ENCODE measurements at regions not wholly inside any gene's neighbourhood (a gene's known extent, or its start where the extent isn't known, plus 50 kb on each side); places are given as distances from the start of the nearest gene placed in this dataset.

DNA sequence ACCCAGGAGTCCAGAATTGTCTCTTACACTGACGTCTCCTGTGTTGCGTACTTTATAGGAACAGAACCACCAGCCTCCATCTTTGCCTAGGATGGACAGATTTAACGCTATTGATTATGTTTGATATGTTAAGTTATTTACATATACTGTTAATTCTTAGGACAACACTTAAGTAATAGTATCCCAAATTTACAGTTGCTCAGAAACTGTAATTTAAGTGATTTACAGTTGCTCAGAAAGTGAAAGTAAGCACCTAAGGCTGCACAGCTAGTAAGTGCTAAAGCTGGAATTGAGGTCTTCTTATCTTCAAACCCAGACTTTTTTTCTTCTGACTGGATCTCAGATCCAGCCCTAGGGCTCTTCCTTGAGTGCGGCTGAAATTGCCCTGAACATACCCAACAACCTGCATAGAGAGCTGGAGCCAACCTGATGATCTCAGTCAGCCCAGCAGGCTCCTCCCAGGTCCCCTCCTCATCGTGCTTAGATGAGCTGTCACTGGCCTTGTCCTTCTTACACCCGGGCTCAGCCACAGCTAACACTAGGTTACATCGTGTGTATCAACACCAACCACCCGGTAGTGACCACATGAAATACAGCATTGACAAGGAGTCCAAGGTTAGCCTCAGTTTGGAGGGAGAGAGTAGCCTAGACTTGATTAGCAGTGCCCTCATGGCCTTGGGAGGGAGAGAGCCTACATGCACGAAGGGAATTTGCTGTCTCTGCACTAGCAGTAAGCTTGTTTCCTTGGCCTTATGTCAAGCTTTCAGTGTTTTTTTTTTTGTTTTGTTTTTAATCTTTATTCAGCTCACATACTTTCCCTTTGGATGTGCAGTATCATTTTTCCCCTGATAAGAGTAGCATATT is 111.1 kb upstream of the ARHGAP5 start:
- no peak for DNase-seq (ENCODE audit: low read depth)

DNA sequence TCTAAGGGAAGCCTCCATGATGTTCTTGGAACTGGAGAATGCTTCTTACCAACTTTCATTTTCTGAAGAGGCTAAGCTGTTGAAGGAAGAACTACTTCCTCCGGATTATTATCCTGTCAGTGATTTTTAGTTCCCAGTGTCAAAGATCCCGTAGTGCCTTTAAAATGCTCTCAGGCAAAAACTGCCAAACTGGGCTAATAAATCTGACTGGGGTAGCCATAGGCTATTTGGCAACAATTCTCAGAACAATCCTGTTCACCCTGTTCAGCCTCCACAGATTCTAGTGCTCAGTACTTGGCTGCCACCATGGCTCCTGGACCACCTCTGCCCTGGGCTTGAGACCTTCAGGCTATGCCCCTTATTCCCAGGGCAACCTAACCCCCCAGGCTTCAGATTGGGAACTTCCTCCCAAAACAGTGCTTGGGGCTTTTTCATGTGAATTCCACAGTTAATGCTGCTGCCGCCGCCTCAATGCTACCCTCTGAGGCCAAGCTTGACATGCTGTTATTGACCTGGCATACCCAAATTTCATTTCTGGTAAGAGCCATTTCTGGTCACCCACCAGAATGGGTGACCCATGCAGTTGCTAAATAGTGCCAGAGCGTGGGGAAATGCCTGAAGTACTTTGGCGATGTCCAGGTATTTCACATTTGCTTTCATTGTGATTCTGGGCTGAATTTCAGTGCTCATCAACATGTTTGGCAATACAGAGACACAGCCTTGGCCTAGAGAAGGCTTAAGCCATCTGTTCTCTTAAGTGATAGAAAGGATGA is 110.0 kb upstream of the ARHGAP5 start:
- DNase-seq (ENCODE audit: low read depth) = no peak

GRCh38 chr14:31967669-31967975 is 109.5 kb upstream of the ARHGAP5 start:
- no peak for DNase-seq (ENCODE audit: low read depth)

DNA sequence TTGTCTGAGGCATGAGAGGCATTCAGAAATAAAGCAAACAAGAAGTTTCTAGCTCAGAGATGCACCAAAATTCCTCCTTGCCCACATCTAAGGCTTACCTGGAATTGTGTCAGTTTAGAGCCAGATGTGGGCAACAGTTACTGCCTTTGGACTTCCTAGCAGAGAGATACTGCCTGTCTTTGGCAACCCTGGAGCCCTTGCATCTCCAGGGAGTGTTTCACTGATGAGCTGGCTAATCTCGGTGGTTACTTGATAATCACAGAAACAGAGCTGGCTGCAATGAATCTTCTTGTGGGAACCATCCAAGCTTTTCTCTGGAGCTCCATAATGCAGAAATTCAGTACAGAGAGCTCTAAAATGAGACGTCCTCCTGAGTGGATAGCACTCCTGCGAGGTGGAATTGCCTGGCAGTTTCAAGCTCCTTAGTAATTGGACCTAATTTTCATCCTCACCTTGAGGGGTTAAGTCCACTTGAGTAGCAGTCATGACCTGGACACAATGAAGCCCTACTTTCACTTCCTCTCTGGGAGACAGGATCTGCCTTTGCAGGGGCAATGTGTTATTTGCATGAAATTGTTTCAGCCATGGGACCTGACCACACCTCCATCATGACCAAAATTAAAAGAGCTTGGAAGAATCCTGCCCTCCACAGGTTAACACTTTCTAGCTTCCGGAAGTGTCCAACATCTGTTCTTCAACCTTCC is 108.8 kb upstream of the ARHGAP5 start:
- no peak for DNase-seq (ENCODE audit: low read depth)

DNA sequence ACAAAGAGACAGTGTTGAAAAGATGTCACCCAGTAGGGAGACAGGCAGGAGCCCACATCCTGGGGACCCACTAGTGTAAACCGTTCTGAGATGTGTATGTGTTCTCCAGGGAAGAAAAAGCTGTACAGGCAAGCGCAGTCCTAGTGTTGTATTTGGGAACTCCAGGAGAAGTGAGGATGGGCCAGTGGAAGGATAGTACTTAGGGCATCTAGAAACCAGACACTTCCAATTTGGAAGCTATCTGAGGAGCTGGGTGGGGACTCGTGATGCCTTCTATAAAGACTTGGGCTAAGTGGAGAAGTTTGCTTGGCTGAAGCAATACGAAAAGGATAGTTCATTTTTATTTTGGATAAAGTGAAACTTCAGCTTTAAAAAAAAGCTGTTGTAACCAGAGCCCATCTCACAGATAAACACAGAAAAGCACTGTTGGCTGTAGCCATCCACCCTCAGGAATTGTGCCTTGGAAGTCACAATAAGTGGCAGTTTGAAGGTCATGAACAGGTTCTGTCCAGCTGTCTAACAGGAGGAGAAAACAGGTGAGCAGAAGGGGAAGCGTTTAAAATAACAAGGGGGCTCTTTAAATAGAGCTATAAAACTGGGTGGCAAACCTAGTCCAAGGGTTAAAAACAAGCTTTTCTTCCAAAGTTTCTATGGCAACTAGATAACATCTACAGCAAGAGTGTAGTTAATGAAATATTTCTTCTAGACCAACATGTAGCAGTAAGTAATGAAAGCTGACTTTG is 108.0 kb upstream of the ARHGAP5 start:
- no peak for DNase-seq (ENCODE audit: low read depth)

GRCh38 chr14:31969699-31970240 is 107.3 kb upstream of the ARHGAP5 start:
- DNase-seq (ENCODE audit: low read depth) = no peak

DNA sequence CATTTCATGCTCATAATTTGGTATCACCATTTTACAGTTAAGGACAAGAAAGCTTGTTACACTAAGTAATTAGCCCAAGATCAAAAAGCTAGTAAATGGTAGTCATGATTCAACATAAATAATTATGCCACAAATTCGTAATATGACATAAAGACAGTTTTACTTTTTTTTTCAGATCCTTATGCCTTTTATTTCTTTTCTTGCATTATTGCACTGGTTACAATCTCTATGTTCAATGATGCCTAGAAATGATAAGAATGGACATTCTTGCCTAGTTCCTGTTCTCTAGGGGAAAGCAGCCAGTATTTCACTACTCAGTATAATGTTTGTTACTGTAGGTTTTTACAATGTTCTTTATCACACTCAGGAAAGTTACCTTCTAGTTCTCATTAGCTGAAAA is 106.4 kb upstream of the ARHGAP5 start:
- DNase-seq (ENCODE audit: low read depth) = no peak

DNA sequence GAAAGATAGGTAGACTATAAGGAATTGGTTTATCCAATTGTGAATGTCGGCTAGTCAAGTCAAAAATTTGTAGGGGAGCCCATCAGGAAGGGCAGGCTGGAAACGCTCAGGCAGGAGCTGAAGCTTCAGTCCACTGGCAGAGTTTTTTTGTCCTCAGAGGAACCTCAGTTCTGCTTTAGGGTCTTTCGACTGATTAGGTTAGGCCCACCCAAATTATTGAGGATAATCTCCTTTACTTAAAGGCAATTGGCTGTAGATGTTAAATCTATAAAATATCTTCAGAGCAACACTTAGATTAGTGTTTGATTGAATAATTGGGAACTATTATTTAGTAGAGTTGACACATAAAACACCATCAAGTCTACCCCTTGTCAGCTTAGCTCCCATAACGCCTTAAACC is 105.5 kb upstream of the ARHGAP5 start:
- DNase-seq (ENCODE audit: low read depth) = no peak

DNA sequence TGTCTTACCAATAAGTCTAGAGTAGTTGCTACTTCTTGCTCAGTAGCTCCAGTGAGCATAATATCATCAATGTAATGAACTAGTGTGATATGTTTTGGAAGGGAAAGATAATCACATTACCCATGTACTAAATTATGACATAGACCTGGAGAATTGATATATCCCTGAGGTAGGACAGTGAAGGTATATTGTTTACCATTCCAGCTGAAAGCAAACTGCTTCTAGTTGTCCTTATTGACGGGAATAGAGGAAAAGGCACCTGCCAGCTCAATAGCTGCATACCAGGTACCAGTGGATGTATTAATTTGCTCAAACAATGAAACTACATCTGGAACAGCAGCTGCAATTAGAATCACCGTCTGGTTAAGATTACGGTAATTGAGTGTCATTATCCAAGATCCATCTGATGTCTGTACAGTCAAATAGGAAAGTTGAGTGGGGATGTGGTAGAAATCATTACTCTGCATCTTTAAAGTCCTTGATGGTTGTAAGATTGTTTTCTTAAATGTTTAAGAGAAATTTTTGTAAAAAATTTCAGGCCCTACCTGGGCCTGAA is 100.0 kb upstream of the ARHGAP5 start:
- DNase-seq (ENCODE audit: low read depth) = no peak

- DNase-seq (ENCODE audit: low read depth) = no peak
Observed at GRCh38 chr14:31978423-31978822, 98.7 kb upstream of the ARHGAP5 start.

- DNase-seq (ENCODE audit: low read depth) = no peak
Observed at GRCh38 chr14:31982642-31983041, 94.5 kb upstream of the ARHGAP5 start.

DNA sequence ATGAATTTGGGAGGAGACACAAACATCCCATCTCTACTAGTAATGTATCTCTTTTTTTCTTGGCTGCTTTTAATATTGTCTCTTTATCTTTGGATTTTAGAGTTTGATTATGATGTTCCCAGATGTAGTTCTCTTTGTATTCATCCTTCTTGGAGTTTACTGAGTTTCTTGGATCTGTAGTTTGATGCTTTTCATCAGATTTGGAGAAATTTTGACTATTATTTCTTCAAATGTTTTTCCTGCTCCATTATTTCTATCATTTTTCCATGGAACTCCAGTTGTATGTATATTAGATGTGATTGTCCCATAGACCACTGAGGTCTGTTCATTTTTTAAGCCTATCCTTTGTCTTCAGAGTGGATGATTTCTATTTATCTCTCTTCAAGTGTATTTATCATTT is 90.7 kb upstream of the ARHGAP5 start:
- no peak for DNase-seq (ENCODE audit: low read depth)

GRCh38 chr14:31987721-31988120 is 89.4 kb upstream of the ARHGAP5 start:
- DNase-seq (ENCODE audit: low read depth) = no peak

GRCh38 chr14:31988244-31988643 is 88.9 kb upstream of the ARHGAP5 start:
- DNase-seq (ENCODE audit: low read depth) = no peak

- DNase-seq (ENCODE audit: low read depth) = no peak
Observed at GRCh38 chr14:31990183-31990857, 86.8 kb upstream of the ARHGAP5 start.

- DNase-seq (ENCODE audit: low read depth) = no peak
Observed at GRCh38 chr14:31990926-31991572, 86.1 kb upstream of the ARHGAP5 start.

GRCh38 chr14:31992011-31992447 is 85.1 kb upstream of the ARHGAP5 start:
- no peak for DNase-seq (ENCODE audit: low read depth)

DNA sequence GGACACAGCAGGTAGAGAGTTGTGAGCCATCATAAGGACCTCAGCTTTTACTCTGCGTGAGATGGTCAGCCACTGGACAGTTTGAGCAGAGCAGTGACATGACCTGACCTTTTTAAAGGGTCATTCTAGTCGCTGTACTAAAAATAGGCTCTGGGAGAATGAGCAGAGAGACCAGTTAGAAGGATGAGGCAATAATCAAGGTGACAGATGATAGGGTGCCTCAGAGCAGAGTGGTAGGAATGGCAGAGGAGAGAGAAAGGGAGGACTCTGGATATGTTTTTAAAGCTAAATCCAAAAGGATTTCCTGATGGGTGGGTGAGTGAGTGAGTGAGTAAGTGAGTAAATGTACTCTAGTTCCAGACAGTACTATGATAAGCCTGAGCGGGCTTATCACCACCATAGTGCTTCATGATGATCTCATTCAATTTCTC is 83.6 kb upstream of the ARHGAP5 start:
- no peak for DNase-seq (ENCODE audit: low read depth)

GRCh38 chr14:31994391-31995033 is 82.6 kb upstream of the ARHGAP5 start:
- DNase-seq (ENCODE audit: low read depth) = no peak

- no peak for DNase-seq (ENCODE audit: low read depth)
Observed at GRCh38 chr14:32003585-32003984, 73.5 kb upstream of the ARHGAP5 start.
